ENCODE measurements at regions not wholly inside any gene's neighbourhood (a gene's known extent, or its start where the extent isn't known, plus 50 kb on each side); places are given as distances from the start of the nearest gene placed in this dataset.

GRCh38 chr6:99846006-99846405, 148.0 kb downstream of the MCHR2 start:
- TF ChIP-seq POLR2A (IDR thresholded peaks at IDR 0.05; ENCODE audit: low read length) = no peak
- no peak for TF ChIP-seq GATA1 (IDR thresholded peaks at IDR 0.05; ENCODE audit: low read depth, low read length)
